ENCODE measurements at regions not wholly inside any gene's neighbourhood (a gene's known extent, or its start where the extent isn't known, plus 50 kb on each side); places are given as distances from the start of the nearest gene placed in this dataset.

GRCh38 chr1:108079440-108080025 is 114.6 kb upstream of the VAV3 start:
- TF ChIP-seq CTCF (IDR thresholded peaks at IDR 0.05; ENCODE audit: low read depth, low read length) = no peak
- no peak for TF ChIP-seq MYC (IDR thresholded peaks at IDR 0.05; ENCODE audit: low read depth, low read length)
